ENCODE measurements at regions not wholly inside any gene's neighbourhood (a gene's known extent, or its start where the extent isn't known, plus 50 kb on each side); places are given as distances from the start of the nearest gene placed in this dataset.
"Not testable (repeated sequence)": the region's sequence is repeated elsewhere in the genome, so short reads cannot be mapped to it uniquely, and the experiment has no call there.

- no peaks in the 10 kb centered on the region for H3K27me3 ChIP-seq (ENCODE audit: insufficient read depth, insufficient read length)
- no peaks in the 10 kb centered on the region for H3K4me1 ChIP-seq (ENCODE audit: insufficient read depth, insufficient read length)
- no peak overlapping the region for H3K4me3 ChIP-seq (ENCODE audit: insufficient read length, low read depth)
- H3K9ac ChIP-seq (ENCODE audit: insufficient read length, low read depth), result no peak overlapping the region
- no peaks in the 10 kb centered on the region for H3K9me3 ChIP-seq (ENCODE audit: insufficient read depth, low read length)
- no peak for TF ChIP-seq ZNF274 (IDR thresholded peaks at IDR 0.05; ENCODE audit: low read depth, low read length)
- TF ChIP-seq SUZ12 (IDR thresholded peaks at IDR 0.05; ENCODE audit: extremely low read depth, insufficient read depth, insufficient read length), result no peak
- TF ChIP-seq YY1 (IDR thresholded peaks at IDR 0.05; ENCODE audit: insufficient read depth, insufficient read length), result no peak
- DNase-seq (ENCODE audit: low read depth, low spot score), result no peak
- no peaks in the 10 kb centered on the region for H3K36me3 ChIP-seq (ENCODE audit: insufficient read depth, insufficient read length, low read length)
Measured at GRCh38 chr18:39455285-39455684, 1889.7 kb upstream of the CELF4 start.

DNA sequence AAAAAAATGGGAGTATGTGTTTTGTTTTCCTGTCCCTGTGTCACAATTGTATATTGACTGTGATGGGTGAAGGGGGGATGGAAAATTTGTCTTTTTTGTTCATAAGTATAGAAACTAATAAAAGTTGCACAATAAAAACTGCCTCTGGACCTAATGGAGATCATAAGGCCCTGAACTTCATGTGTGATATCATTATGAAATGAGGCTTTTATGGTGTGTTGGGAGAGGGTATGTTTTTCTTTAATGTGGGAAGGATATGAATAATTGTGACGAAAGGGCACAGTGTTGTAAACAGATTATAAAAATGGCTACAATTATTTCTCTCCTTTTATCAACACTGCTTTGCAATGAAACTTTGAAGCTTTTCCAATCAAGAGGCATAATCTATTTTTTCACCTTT lies 1889.3 kb upstream of the CELF4 start:
- no peaks in the 10 kb centered on the region for H3K4me1 ChIP-seq (ENCODE audit: insufficient read depth, insufficient read length)
- DNase-seq (ENCODE audit: low read depth, low spot score), result no peak
- H3K4me3 ChIP-seq (ENCODE audit: insufficient read length, low read depth), result no peak overlapping the region
- no peaks in the 10 kb centered on the region for H3K36me3 ChIP-seq (ENCODE audit: insufficient read depth, insufficient read length, low read length)
- no peak overlapping the region for H3K9ac ChIP-seq (ENCODE audit: insufficient read length, low read depth)
- H3K27me3 ChIP-seq (ENCODE audit: insufficient read depth, insufficient read length), result no peaks in the 10 kb centered on the region
- TF ChIP-seq YY1 (IDR thresholded peaks at IDR 0.05; ENCODE audit: insufficient read depth, insufficient read length) (no peak), SUZ12 (IDR thresholded peaks at IDR 0.05; ENCODE audit: extremely low read depth, insufficient read depth, insufficient read length) (no peak), ZNF274 (IDR thresholded peaks at IDR 0.05; ENCODE audit: low read depth, low read length) (no peak)
- no peaks in the 10 kb centered on the region for H3K9me3 ChIP-seq (ENCODE audit: insufficient read depth, low read length)

DNA sequence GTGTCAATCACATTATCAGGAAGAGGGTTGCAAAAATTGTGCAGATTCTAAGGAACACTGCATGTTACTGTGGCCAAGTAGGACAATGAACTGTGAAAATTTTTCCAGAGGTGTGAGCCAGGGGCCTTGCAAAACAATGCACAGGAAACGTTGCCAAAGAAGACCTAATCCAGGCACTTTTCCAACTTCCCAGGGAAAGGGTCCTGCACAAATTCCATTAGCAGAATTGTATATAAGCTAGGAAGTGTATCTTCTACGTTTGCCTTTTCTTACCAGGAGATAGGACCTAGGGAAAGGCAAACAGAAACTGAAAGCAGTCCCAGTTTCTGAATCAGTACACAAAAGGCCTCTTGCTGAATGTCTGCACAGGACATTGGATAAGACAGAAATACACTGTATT lies 1888.3 kb upstream of the CELF4 start:
- DNase-seq (ENCODE audit: low read depth, low spot score), result no peak
- Histone ChIP-seq H3K9ac (ENCODE audit: insufficient read length, low read depth) (no peak overlapping the region), H3K4me1 (ENCODE audit: insufficient read depth, insufficient read length) (no peaks in the 10 kb centered on the region), H3K27me3 (ENCODE audit: insufficient read depth, insufficient read length) (no peaks in the 10 kb centered on the region), H3K9me3 (ENCODE audit: insufficient read depth, low read length) (no peaks in the 10 kb centered on the region), H3K4me3 (ENCODE audit: insufficient read length, low read depth) (no peak overlapping the region), H3K36me3 (ENCODE audit: insufficient read depth, insufficient read length, low read length) (no peaks in the 10 kb centered on the region)
- TF ChIP-seq ZNF274 (IDR thresholded peaks at IDR 0.05; ENCODE audit: low read depth, low read length) (no peak), YY1 (IDR thresholded peaks at IDR 0.05; ENCODE audit: insufficient read depth, insufficient read length) (no peak), SUZ12 (IDR thresholded peaks at IDR 0.05; ENCODE audit: extremely low read depth, insufficient read depth, insufficient read length) (no peak)

GRCh38 chr18:39453356-39453755 lies 1887.8 kb upstream of the CELF4 start:
- DNase-seq (ENCODE audit: low read depth, low spot score), result no peak
- H3K4me3 ChIP-seq (ENCODE audit: insufficient read length, low read depth), result no peak overlapping the region
- no peaks in the 10 kb centered on the region for H3K27me3 ChIP-seq (ENCODE audit: insufficient read depth, insufficient read length)
- no peak overlapping the region for H3K9ac ChIP-seq (ENCODE audit: insufficient read length, low read depth)
- H3K4me1 ChIP-seq (ENCODE audit: insufficient read depth, insufficient read length), result no peaks in the 10 kb centered on the region
- no peaks in the 10 kb centered on the region for H3K36me3 ChIP-seq (ENCODE audit: insufficient read depth, insufficient read length, low read length)
- no peaks in the 10 kb centered on the region for H3K9me3 ChIP-seq (ENCODE audit: insufficient read depth, low read length)
- TF ChIP-seq YY1 (IDR thresholded peaks at IDR 0.05; ENCODE audit: insufficient read depth, insufficient read length) (no peak), ZNF274 (IDR thresholded peaks at IDR 0.05; ENCODE audit: low read depth, low read length) (no peak), SUZ12 (IDR thresholded peaks at IDR 0.05; ENCODE audit: extremely low read depth, insufficient read depth, insufficient read length) (no peak)

DNA sequence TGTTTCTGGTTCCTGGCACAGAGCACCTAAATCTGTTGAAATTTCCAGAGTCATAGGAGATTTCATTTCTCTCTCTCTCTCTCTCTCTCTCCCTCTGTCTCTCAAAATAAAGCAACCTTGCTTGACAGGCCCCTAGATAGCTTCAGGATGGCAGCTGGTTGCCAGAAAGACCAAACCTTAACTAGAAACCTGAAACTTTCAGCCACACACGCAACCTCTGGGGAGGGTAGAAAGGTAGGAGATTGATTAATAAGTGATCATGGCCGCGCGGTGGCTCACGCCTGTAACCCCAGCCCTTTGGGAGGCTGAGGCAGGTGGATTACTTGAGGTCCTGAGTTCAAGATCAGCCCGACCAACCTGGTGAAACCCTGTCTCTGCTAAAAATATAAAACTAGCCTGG lies 1885.4 kb upstream of the CELF4 start:
- H3K9me3 ChIP-seq (ENCODE audit: insufficient read depth, low read length), result no peaks in the 10 kb centered on the region
- H3K4me3 ChIP-seq (ENCODE audit: insufficient read length, low read depth), result no peak overlapping the region
- no peaks in the 10 kb centered on the region for H3K36me3 ChIP-seq (ENCODE audit: insufficient read depth, insufficient read length, low read length)
- H3K27me3 ChIP-seq (ENCODE audit: insufficient read depth, insufficient read length), result no peaks in the 10 kb centered on the region
- no peak overlapping the region for H3K9ac ChIP-seq (ENCODE audit: insufficient read length, low read depth)
- no peak for TF ChIP-seq ZNF274 (IDR thresholded peaks at IDR 0.05; ENCODE audit: low read depth, low read length)
- H3K4me1 ChIP-seq (ENCODE audit: insufficient read depth, insufficient read length), result no peaks in the 10 kb centered on the region
- DNase-seq (ENCODE audit: low read depth, low spot score), result no peak

DNA sequence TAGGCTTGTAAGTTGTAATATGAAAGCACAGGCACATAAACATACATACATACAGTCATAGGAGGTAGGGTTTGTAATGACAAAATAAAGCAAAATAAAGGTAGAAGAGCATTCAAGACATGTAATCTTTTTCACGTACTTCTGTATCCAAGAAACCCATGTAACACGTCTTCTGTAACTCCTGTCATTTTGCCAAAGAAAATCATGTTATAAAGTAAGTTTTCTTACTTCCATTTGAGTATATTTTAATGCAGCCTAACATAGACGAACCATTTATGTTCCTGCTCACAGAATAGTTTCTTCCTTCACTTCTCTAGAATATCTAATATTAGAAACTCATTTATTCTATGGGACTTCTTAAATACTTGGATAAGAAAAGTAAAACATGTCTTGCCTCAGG lies 1884.0 kb upstream of the CELF4 start:
- H3K4me3 ChIP-seq (ENCODE audit: insufficient read length, low read depth), result no peak overlapping the region
- no peaks in the 10 kb centered on the region for H3K36me3 ChIP-seq (ENCODE audit: insufficient read depth, insufficient read length, low read length)
- H3K9ac ChIP-seq (ENCODE audit: insufficient read length, low read depth), result no peak overlapping the region
- H3K4me1 ChIP-seq (ENCODE audit: insufficient read depth, insufficient read length), result no peaks in the 10 kb centered on the region
- no peak for DNase-seq (ENCODE audit: low read depth, low spot score)
- H3K27me3 ChIP-seq (ENCODE audit: insufficient read depth, insufficient read length), result no peaks in the 10 kb centered on the region
- TF ChIP-seq SUZ12 (IDR thresholded peaks at IDR 0.05; ENCODE audit: extremely low read depth, insufficient read depth, insufficient read length) (no peak), ZNF274 (IDR thresholded peaks at IDR 0.05; ENCODE audit: low read depth, low read length) (no peak), YY1 (IDR thresholded peaks at IDR 0.05; ENCODE audit: insufficient read depth, insufficient read length) (no peak)
- no peaks in the 10 kb centered on the region for H3K9me3 ChIP-seq (ENCODE audit: insufficient read depth, low read length)

GRCh38 chr18:39448942-39449341 lies 1883.3 kb upstream of the CELF4 start:
- Histone ChIP-seq H3K36me3 (ENCODE audit: insufficient read depth, insufficient read length, low read length) (no peaks in the 10 kb centered on the region), H3K4me3 (ENCODE audit: insufficient read length, low read depth) (no peak overlapping the region), H3K4me1 (ENCODE audit: insufficient read depth, insufficient read length) (no peaks in the 10 kb centered on the region), H3K27me3 (ENCODE audit: insufficient read depth, insufficient read length) (no peaks in the 10 kb centered on the region), H3K9ac (ENCODE audit: insufficient read length, low read depth) (no peak overlapping the region), H3K9me3 (ENCODE audit: insufficient read depth, low read length) (no peaks in the 10 kb centered on the region)
- no peak for TF ChIP-seq YY1 (IDR thresholded peaks at IDR 0.05; ENCODE audit: insufficient read depth, insufficient read length)
- TF ChIP-seq ZNF274 (IDR thresholded peaks at IDR 0.05; ENCODE audit: low read depth, low read length), result no peak
- TF ChIP-seq SUZ12 (IDR thresholded peaks at IDR 0.05; ENCODE audit: extremely low read depth, insufficient read depth, insufficient read length), result no peak
- no peak for DNase-seq (ENCODE audit: low read depth, low spot score)

GRCh38 chr18:39444957-39445356 lies 1879.4 kb upstream of the CELF4 start:
- H3K27me3 ChIP-seq (ENCODE audit: insufficient read depth, insufficient read length); H3K36me3 ChIP-seq (ENCODE audit: insufficient read depth, insufficient read length, low read length); H3K4me1 ChIP-seq (ENCODE audit: insufficient read depth, insufficient read length); H3K9me3 ChIP-seq (ENCODE audit: insufficient read depth, low read length); DNase-seq (ENCODE audit: low read depth, low spot score); H3K9ac ChIP-seq (ENCODE audit: insufficient read length, low read depth); H3K4me3 ChIP-seq (ENCODE audit: insufficient read length, low read depth): not testable (repeated sequence)

Data from NT2/D1 (cell line).